H1 (cell line): ENCODE measurements at regions not wholly inside any gene's neighbourhood (a gene's known extent, or its start where the extent isn't known, plus 50 kb on each side); places are given as distances from the start of the nearest gene placed in this dataset.

Experiments
- GABPA ChIP-seq: IDR thresholded peaks from 2 replicates; pipeline ENCODE4 v1.6.1; 2011; ENCODE audit warnings: mild to moderate bottlenecking, low read length, moderate library complexity, borderline replicate concordance; ENCODE audit not compliant: insufficient read depth
- JUND ChIP-seq: IDR thresholded peaks from 2 replicates; pipeline ENCODE4 v1.6.1; 2011; ENCODE audit warnings: mild to moderate bottlenecking, improper control_type of control experiment, low read length
- SP1 ChIP-seq: IDR thresholded peaks from 2 replicates; pipeline ENCODE4 v1.6.1; 2011; ENCODE audit warnings: low read depth, low read length
- TF ChIP-seq, protein P1 (sequence below): fragments of 300-600 bp; sonication (generic); IDR thresholded peaks from 2 replicates; pipeline ENCODE4 v1.7.1; 2012; ENCODE audit warnings: low read length, moderate library complexity, mild to moderate bottlenecking, inconsistent platforms; ENCODE audit not compliant: insufficient replicate concordance

DNA sequence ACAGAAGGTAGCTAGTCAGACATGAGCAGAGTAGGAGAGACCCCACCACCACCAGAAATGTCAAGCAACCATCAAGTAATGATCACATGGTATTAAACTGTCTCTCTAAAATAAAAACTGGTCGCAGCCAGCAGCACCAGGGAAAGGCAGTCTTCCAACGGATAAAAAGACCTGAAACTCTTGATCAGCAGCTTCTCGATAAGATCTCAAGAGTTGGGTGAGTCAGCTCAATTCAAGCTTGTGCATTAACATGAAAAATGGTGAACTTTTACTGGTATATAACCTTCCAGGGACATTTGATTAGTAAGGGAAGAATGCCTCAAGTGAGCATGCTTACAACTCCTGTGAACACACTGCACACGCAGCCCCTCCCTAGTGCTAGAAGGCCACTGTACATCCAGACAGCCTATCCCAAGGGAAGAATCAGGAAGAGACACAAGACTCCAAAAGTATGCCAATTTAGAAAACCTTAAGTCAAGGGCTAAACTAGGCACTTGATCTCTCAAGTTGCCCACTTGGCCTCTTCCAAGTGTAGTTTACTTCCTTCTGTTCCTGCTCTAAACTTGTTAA lies 270.0 kb upstream of the GNPDA2 start (continued):
- TF ChIP-seq, protein P1, sequence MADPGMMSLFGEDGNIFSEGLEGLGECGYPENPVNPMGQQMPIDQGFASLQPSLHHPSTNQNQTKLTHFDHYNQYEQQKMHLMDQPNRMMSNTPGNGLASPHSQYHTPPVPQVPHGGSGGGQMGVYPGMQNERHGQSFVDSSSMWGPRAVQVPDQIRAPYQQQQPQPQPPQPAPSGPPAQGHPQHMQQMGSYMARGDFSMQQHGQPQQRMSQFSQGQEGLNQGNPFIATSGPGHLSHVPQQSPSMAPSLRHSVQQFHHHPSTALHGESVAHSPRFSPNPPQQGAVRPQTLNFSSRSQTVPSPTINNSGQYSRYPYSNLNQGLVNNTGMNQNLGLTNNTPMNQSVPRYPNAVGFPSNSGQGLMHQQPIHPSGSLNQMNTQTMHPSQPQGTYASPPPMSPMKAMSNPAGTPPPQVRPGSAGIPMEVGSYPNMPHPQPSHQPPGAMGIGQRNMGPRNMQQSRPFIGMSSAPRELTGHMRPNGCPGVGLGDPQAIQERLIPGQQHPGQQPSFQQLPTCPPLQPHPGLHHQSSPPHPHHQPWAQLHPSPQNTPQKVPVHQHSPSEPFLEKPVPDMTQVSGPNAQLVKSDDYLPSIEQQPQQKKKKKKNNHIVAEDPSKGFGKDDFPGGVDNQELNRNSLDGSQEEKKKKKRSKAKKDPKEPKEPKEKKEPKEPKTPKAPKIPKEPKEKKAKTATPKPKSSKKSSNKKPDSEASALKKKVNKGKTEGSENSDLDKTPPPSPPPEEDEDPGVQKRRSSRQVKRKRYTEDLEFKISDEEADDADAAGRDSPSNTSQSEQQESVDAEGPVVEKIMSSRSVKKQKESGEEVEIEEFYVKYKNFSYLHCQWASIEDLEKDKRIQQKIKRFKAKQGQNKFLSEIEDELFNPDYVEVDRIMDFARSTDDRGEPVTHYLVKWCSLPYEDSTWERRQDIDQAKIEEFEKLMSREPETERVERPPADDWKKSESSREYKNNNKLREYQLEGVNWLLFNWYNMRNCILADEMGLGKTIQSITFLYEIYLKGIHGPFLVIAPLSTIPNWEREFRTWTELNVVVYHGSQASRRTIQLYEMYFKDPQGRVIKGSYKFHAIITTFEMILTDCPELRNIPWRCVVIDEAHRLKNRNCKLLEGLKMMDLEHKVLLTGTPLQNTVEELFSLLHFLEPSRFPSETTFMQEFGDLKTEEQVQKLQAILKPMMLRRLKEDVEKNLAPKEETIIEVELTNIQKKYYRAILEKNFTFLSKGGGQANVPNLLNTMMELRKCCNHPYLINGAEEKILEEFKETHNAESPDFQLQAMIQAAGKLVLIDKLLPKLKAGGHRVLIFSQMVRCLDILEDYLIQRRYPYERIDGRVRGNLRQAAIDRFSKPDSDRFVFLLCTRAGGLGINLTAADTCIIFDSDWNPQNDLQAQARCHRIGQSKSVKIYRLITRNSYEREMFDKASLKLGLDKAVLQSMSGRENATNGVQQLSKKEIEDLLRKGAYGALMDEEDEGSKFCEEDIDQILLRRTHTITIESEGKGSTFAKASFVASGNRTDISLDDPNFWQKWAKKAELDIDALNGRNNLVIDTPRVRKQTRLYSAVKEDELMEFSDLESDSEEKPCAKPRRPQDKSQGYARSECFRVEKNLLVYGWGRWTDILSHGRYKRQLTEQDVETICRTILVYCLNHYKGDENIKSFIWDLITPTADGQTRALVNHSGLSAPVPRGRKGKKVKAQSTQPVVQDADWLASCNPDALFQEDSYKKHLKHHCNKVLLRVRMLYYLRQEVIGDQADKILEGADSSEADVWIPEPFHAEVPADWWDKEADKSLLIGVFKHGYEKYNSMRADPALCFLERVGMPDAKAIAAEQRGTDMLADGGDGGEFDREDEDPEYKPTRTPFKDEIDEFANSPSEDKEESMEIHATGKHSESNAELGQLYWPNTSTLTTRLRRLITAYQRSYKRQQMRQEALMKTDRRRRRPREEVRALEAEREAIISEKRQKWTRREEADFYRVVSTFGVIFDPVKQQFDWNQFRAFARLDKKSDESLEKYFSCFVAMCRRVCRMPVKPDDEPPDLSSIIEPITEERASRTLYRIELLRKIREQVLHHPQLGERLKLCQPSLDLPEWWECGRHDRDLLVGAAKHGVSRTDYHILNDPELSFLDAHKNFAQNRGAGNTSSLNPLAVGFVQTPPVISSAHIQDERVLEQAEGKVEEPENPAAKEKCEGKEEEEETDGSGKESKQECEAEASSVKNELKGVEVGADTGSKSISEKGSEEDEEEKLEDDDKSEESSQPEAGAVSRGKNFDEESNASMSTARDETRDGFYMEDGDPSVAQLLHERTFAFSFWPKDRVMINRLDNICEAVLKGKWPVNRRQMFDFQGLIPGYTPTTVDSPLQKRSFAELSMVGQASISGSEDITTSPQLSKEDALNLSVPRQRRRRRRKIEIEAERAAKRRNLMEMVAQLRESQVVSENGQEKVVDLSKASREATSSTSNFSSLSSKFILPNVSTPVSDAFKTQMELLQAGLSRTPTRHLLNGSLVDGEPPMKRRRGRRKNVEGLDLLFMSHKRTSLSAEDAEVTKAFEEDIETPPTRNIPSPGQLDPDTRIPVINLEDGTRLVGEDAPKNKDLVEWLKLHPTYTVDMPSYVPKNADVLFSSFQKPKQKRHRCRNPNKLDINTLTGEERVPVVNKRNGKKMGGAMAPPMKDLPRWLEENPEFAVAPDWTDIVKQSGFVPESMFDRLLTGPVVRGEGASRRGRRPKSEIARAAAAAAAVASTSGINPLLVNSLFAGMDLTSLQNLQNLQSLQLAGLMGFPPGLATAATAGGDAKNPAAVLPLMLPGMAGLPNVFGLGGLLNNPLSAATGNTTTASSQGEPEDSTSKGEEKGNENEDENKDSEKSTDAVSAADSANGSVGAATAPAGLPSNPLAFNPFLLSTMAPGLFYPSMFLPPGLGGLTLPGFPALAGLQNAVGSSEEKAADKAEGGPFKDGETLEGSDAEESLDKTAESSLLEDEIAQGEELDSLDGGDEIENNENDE: no peak
- TF ChIP-seq JUND (no peak), SP1 (no peak), GABPA (no peak)
